CD14-positive monocyte (primary cell): ENCODE measurements at regions not wholly inside any gene's neighbourhood (a gene's known extent, or its start where the extent isn't known, plus 50 kb on each side); places are given as distances from the start of the nearest gene placed in this dataset.

Source experiments
- DNase-seq, 3 donors: peaks; one replicate each; pipeline ENCODE4 v3.0.0-alpha.2; 2011 to 2022
- H2AFZ ChIP-seq: 2 replicates; pipeline ENCODE4 v1.6.0; 2012; ENCODE audit warnings: mild to moderate bottlenecking, low read depth, low read length, inconsistent platforms; ENCODE audit not compliant: insufficient read depth, poor library complexity, severe bottlenecking
- H3K27ac ChIP-seq, 2 donors: 1 replicate in 1 of 2; 2 replicates in 1 of 2; pipeline ENCODE4 v1.5.1; 2012 to 2013; ENCODE audit warnings: low read length in 2 of 2, control low read depth in 1 of 2, inconsistent platforms in 1 of 2, low read depth in 1 of 2, mild to moderate bottlenecking in 1 of 2
- H3K27me3 ChIP-seq, 2 donors: one replicate each; pipeline versions ENCODE4 v1.6.0 to v1.6.1; 2011 to 2013; ENCODE audit warnings: low read length in 2 of 2; ENCODE audit not compliant: control insufficient read depth in 2 of 2, insufficient read depth in 2 of 2
- H3K36me3 ChIP-seq, 2 donors: replicated peaks in 1 of 2; 1 replicate in 1 of 2; 2 replicates in 1 of 2; pipeline versions ENCODE4 v1.5.1 to v1.6.1; 2012 to 2013; ENCODE audit warnings: low read length in 2 of 2, control low read depth in 1 of 2, inconsistent platforms in 1 of 2, mild to moderate bottlenecking in 1 of 2; ENCODE audit not compliant: insufficient read depth in 2 of 2, control insufficient read depth in 1 of 2
- H3K4me1 ChIP-seq, 2 donors: 1 replicate in 1 of 2; 2 replicates in 1 of 2; pipeline versions ENCODE4 v1.5.1 to v1.6.1; 2012 to 2013; ENCODE audit warnings: low read length in 2 of 2, control low read depth in 1 of 2, inconsistent platforms in 1 of 2, mild to moderate bottlenecking in 1 of 2, moderate library complexity in 1 of 2; ENCODE audit not compliant: insufficient read depth in 2 of 2, control insufficient read depth in 1 of 2
- H3K4me2 ChIP-seq: replicated peaks from 2 replicates; pipeline ENCODE3; 2012; ENCODE audit warnings: low read length, moderate library complexity, mild to moderate bottlenecking; ENCODE audit not compliant: poor library complexity, severe bottlenecking; ENCODE audit errors: extremely low read depth
- H3K4me3 ChIP-seq, 3 experiments: fragments of 200-600 bp in 1 of 3; sonication (generic) in 1 of 3; replicated peaks in 1 of 3; 1 replicate in 2 of 3; 2 replicates in 1 of 3; pipeline ENCODE4 v1.5.1; 2011 to 2013; ENCODE audit warnings: low read length in 3 of 3, mild to moderate bottlenecking in 3 of 3, control low read depth in 2 of 3, low read depth in 2 of 3, inconsistent platforms in 1 of 3, moderate library complexity in 1 of 3
- H3K79me2 ChIP-seq: 2 replicates; pipeline ENCODE4 v1.6.0; 2012; ENCODE audit warnings: mild to moderate bottlenecking, control low read depth, inconsistent platforms, low read length, moderate library complexity; ENCODE audit not compliant: insufficient read depth
- H3K9ac ChIP-seq: 2 replicates; pipeline ENCODE4 v1.6.0; 2017; ENCODE audit warnings: low read length, mild to moderate bottlenecking; ENCODE audit not compliant: insufficient read depth, poor library complexity, severe bottlenecking
- H3K9me3 ChIP-seq, 2 donors: replicated peaks in 1 of 2; 1 replicate in 1 of 2; 2 replicates in 1 of 2; pipeline versions ENCODE4 v1.5.1 to v1.6.1; 2012 to 2013; ENCODE audit warnings: low read length in 2 of 2, control low read depth in 1 of 2; ENCODE audit not compliant: control insufficient read depth in 1 of 2, insufficient read depth in 1 of 2
- H4K20me1 ChIP-seq: 2 replicates; pipeline ENCODE4 v1.6.0; 2012; ENCODE audit warnings: mild to moderate bottlenecking, low read length, control low read depth, moderate library complexity; ENCODE audit not compliant: insufficient read depth
- H3K27ac Mint-ChIP-seq, 7 donors: one replicate each; pipeline ENCODE4 v1.8.0; 2020; ENCODE audit warnings: mild to moderate bottlenecking in 7 of 7, mixed read lengths in 7 of 7, moderate library complexity in 6 of 7, inconsistent platforms in 2 of 7
- H3K27me3 Mint-ChIP-seq, 3 donors: one replicate each; pipeline ENCODE4 v1.8.0; 2021 to 2022; ENCODE audit warnings: low read depth in 3 of 3, mild to moderate bottlenecking in 3 of 3, mixed read lengths in 3 of 3, moderate library complexity in 3 of 3, inconsistent platforms in 1 of 3
- H3K36me3 Mint-ChIP-seq, 2 donors: one replicate each; pipeline ENCODE4 v1.8.0; 2020; ENCODE audit warnings: mixed read lengths in 2 of 2, inconsistent platforms in 1 of 2, mild to moderate bottlenecking in 1 of 2
- H3K4me1 Mint-ChIP-seq: one replicate; pipeline ENCODE4 v1.8.0; 2020; ENCODE audit warnings: mild to moderate bottlenecking, mixed read lengths
- H3K4me3 Mint-ChIP-seq, 2 donors: one replicate each; pipeline ENCODE4 v1.8.0; 2020; ENCODE audit warnings: mild to moderate bottlenecking in 2 of 2, mixed read lengths in 2 of 2, moderate library complexity in 1 of 2
- H3K9me3 Mint-ChIP-seq, 7 donors: one replicate each; pipeline ENCODE4 v1.8.0; 2020 to 2022; ENCODE audit warnings: mixed read lengths in 7 of 7, mild to moderate bottlenecking in 6 of 7, moderate library complexity in 6 of 7, inconsistent platforms in 2 of 7
- CTCF ChIP-seq: fragments of 200-600 bp; IDR thresholded peaks from one replicate; pipeline ENCODE4 v1.8.0; 2022; ENCODE audit warnings: antibody characterized with exemption, mild to moderate bottlenecking
- WGBS: methylation state at CpG from one replicate; pipeline ENCODE4 v1.1.5; 2013; ENCODE audit warnings: missing lambda C conversion rate; ENCODE audit not compliant: insufficient coverage; 5-methylcytosine and 5-hydroxymethylcytosine counted together
- intact Hi-C, 2 donors: fragments of 100-400 bp; cut with micrococcal nuclease; formaldehyde crosslinking; loops; one replicate each; pipeline versions ENCODE4 v1.15.0 to v1.15.1; 2023

GRCh38 chr1:187922255-187922654, 1093.5 kb downstream of the PLA2G4A start:
- no peak for TF ChIP-seq CTCF
- Histone ChIP-seq H3K4me2 (no peak overlapping the region), H3K4me1 (no peaks in the 10 kb centered on the region), H3K79me2 (no peaks in the 10 kb centered on the region), H3K4me3 (no peak overlapping the region), H3K27me3 (no peaks in the 10 kb centered on the region), H3K36me3 (no peaks in the 10 kb centered on the region), H4K20me1 (no peaks in the 10 kb centered on the region), H3K9me3 (no peaks in the 10 kb centered on the region), H3K9ac (no peak overlapping the region), H3K27ac (no peak overlapping the region), H2AFZ (no peak overlapping the region)
- Mint-ChIP-seq H3K4me1 (no peaks in the 10 kb centered on the region), H3K9me3 (no peaks in the 10 kb centered on the region), H3K4me3 (no peak overlapping the region), H3K27me3 (peaks cover 0 to under 1% (median 0%) of the 10 kb centered on the region in 3 donors), H3K36me3 (no peaks in the 10 kb centered on the region), H3K27ac (no peak overlapping the region)
- DNase-seq, result no peak
- intact Hi-C loops, result no loop called here
- WGBS, result no CpG with 5 or more reads among the region's 2 CpGs

- Histone ChIP-seq H3K36me3 (no peaks in the 10 kb centered on the region), H3K9ac (no peak overlapping the region), H3K79me2 (no peaks in the 10 kb centered on the region), H3K9me3 (no peaks in the 10 kb centered on the region), H2AFZ (no peak overlapping the region), H3K4me2 (no peak overlapping the region), H3K27me3 (no peaks in the 10 kb centered on the region), H3K4me1 (no peaks in the 10 kb centered on the region), H4K20me1 (no peaks in the 10 kb centered on the region), H3K4me3 (no peak overlapping the region), H3K27ac (no peak overlapping the region)
- Mint-ChIP-seq H3K9me3 (no peaks in the 10 kb centered on the region), H3K4me1 (no peaks in the 10 kb centered on the region), H3K27me3 (peaks cover 2% of the 10 kb centered on the region in 3 donors), H3K36me3 (no peaks in the 10 kb centered on the region), H3K4me3 (no peak overlapping the region), H3K27ac (no peak overlapping the region)
- no peak for TF ChIP-seq CTCF
- DNase-seq, result no peak
- intact Hi-C loops, result no loop called here
- WGBS, result 94% methylated on average over 2 of the region's 3 CpGs
Measured at GRCh38 chr1:187924252-187924651, 1095.5 kb downstream of the PLA2G4A start.
